ENCODE measurements at regions not wholly inside any gene's neighbourhood (a gene's known extent, or its start where the extent isn't known, plus 50 kb on each side); places are given as distances from the start of the nearest gene placed in this dataset.

GRCh38 chr3:76940181-76940770 lies 99.6 kb upstream of the ROBO2 start:
- DNase-seq (ENCODE audit: low read depth in 4 of 4, low spot score in 2 of 4) = no peak

GRCh38 chr3:76941376-76941775 lies 98.5 kb upstream of the ROBO2 start:
- DNase-seq (ENCODE audit: low read depth in 4 of 4, low spot score in 2 of 4) = no peak

- DNase-seq (ENCODE audit: low read depth in 4 of 4, low spot score in 2 of 4) = no peak
Measured at GRCh38 chr3:76942101-76942500, 97.8 kb upstream of the ROBO2 start.

GRCh38 chr3:76943058-76943457 lies 96.8 kb upstream of the ROBO2 start:
- no peak for DNase-seq (ENCODE audit: low read depth in 4 of 4, low spot score in 2 of 4)

GRCh38 chr3:76943671-76944070 lies 96.2 kb upstream of the ROBO2 start:
- no peak for DNase-seq (ENCODE audit: low read depth in 4 of 4, low spot score in 2 of 4)

GRCh38 chr3:76949033-76949432 lies 90.9 kb upstream of the ROBO2 start:
- no peak for DNase-seq (ENCODE audit: low read depth in 4 of 4, low spot score in 2 of 4)

- DNase-seq (ENCODE audit: low read depth in 4 of 4, low spot score in 2 of 4) = no peak
Measured at GRCh38 chr3:76949462-76949861, 90.4 kb upstream of the ROBO2 start.

- DNase-seq (ENCODE audit: low read depth in 4 of 4, low spot score in 2 of 4) = no peak
Measured at GRCh38 chr3:76950590-76950989, 89.3 kb upstream of the ROBO2 start.

GRCh38 chr3:76954412-76954811 lies 85.5 kb upstream of the ROBO2 start:
- DNase-seq (ENCODE audit: low read depth in 4 of 4, low spot score in 2 of 4) = no peak

- no peak for DNase-seq (ENCODE audit: low read depth in 4 of 4, low spot score in 2 of 4)
Measured at GRCh38 chr3:76958274-76958673, 81.6 kb upstream of the ROBO2 start.

- DNase-seq (ENCODE audit: low read depth in 4 of 4, low spot score in 2 of 4) = no peak
Measured at GRCh38 chr3:76958861-76959260, 81.0 kb upstream of the ROBO2 start.

- DNase-seq (ENCODE audit: low read depth in 4 of 4, low spot score in 2 of 4) = no peak
Measured at GRCh38 chr3:76961284-76961683, 78.6 kb upstream of the ROBO2 start.

- DNase-seq (ENCODE audit: low read depth in 4 of 4, low spot score in 2 of 4) = no peak
Measured at GRCh38 chr3:76965122-76965725, 74.7 kb upstream of the ROBO2 start.

- no peak for DNase-seq (ENCODE audit: low read depth in 4 of 4, low spot score in 2 of 4)
Measured at GRCh38 chr3:76969471-76969870, 70.4 kb upstream of the ROBO2 start.

GRCh38 chr3:76969996-76970615 lies 69.8 kb upstream of the ROBO2 start:
- DNase-seq (ENCODE audit: low read depth in 4 of 4, low spot score in 2 of 4) = no peak

GRCh38 chr3:76972624-76973296 lies 67.1 kb upstream of the ROBO2 start:
- DNase-seq (ENCODE audit: low read depth in 4 of 4, low spot score in 2 of 4) = no peak

- DNase-seq (ENCODE audit: low read depth in 4 of 4, low spot score in 2 of 4) = no peak
Measured at GRCh38 chr3:76976996-76977395, 62.9 kb upstream of the ROBO2 start.

GRCh38 chr3:76985645-76986044 lies 54.3 kb upstream of the ROBO2 start:
- DNase-seq (ENCODE audit: low read depth in 4 of 4, low spot score in 2 of 4) = no peak

- DNase-seq (ENCODE audit: low read depth in 4 of 4, low spot score in 2 of 4) = peak in 1 of 4 donors; percentile 18
Measured at GRCh38 chr3:76986876-76987474, 52.9 kb upstream of the ROBO2 start.

Measured in left renal cortex interstitium (tissue), 4 donors.